RWPE2 (cell line): ENCODE measurements at regions not wholly inside any gene's neighbourhood (a gene's known extent, or its start where the extent isn't known, plus 50 kb on each side); places are given as distances from the start of the nearest gene placed in this dataset.

Experiments used
- ATAC-seq: fragments of 200-7000 bp; cut with Tn5 transposase; 3 replicates; pipeline ENCODE4 v1.9.1; 2021; ENCODE audit warnings: low read depth
- DNase-seq: peaks from one replicate; pipeline ENCODE4 v3.0.0-alpha.2; 2020; ENCODE audit warnings: low spot score
- H3K27ac ChIP-seq: fragments of 450-650 bp; 2 replicates; pipeline ENCODE4 v1.5.1; 2017; ENCODE audit warnings: mild to moderate bottlenecking; ENCODE audit not compliant: poor library complexity, severe bottlenecking
- H3K27me3 ChIP-seq: fragments of 250-450 bp; sonication (Bioruptor Pico); 2 replicates; pipeline ENCODE4 v1.5.1; 2021; ENCODE audit warnings: mild to moderate bottlenecking, moderate library complexity; ENCODE audit not compliant: insufficient read depth, poor library complexity, severe bottlenecking
- H3K36me3 ChIP-seq: fragments of 250-450 bp; sonication (Bioruptor Pico); 2 replicates; pipeline ENCODE4 v1.5.1; 2020; ENCODE audit warnings: low read depth, mild to moderate bottlenecking, moderate library complexity
- H3K4me1 ChIP-seq: fragments of 250-450 bp; sonication (Bioruptor Pico); 2 replicates; pipeline ENCODE4 v1.5.1; 2021; ENCODE audit warnings: mild to moderate bottlenecking, moderate library complexity; ENCODE audit not compliant: insufficient read depth, poor library complexity, severe bottlenecking
- H3K4me3 ChIP-seq: fragments of 250-450 bp; sonication (Bioruptor Pico); 2 replicates; pipeline ENCODE4 v1.5.1; 2021; ENCODE audit warnings: mild to moderate bottlenecking, moderate library complexity; ENCODE audit not compliant: severe bottlenecking
- H3K9me3 ChIP-seq: fragments of 250-450 bp; sonication (Bioruptor Pico); 2 replicates; pipeline ENCODE4 v1.5.1; 2021; ENCODE audit warnings: mild to moderate bottlenecking, moderate library complexity; ENCODE audit not compliant: severe bottlenecking
- CTCF ChIP-seq: fragments of 450-650 bp; IDR thresholded peaks from one replicate; pipeline ENCODE4 v1.5.1; 2017; ENCODE audit warnings: mild to moderate bottlenecking, moderate library complexity; ENCODE audit not compliant: poor library complexity, severe bottlenecking

GRCh38 chr11:88043149-88043548, 132.1 kb downstream of the RAB38 start:
- ATAC-seq = no peak
- Histone ChIP-seq H3K27ac (no peak overlapping the region), H3K4me3 (no peak overlapping the region)

GRCh38 chr11:88042647-88043046, 132.6 kb downstream of the RAB38 start:
- H3K36me3 ChIP-seq = no peaks in the 10 kb centered on the region
- no peaks in the 10 kb centered on the region for H3K9me3 ChIP-seq
- no peak for TF ChIP-seq CTCF
- no peak overlapping the region for H3K27ac ChIP-seq
- ATAC-seq = no peak
- no peak overlapping the region for H3K4me3 ChIP-seq
- no peaks in the 10 kb centered on the region for H3K27me3 ChIP-seq
- H3K4me1 ChIP-seq = no peaks in the 10 kb centered on the region
- no peak for DNase-seq

More at GRCh38 chr11:88043149-88043548, 132.1 kb downstream of the RAB38 start:
- DNase-seq = no peak
- no peak for TF ChIP-seq CTCF
- no peaks in the 10 kb centered on the region for H3K36me3 ChIP-seq
- no peaks in the 10 kb centered on the region for H3K27me3 ChIP-seq
- H3K9me3 ChIP-seq = no peaks in the 10 kb centered on the region
- no peaks in the 10 kb centered on the region for H3K4me1 ChIP-seq

GRCh38 chr11:88042238-88042637, 133.0 kb downstream of the RAB38 start:
- DNase-seq (no peak), ATAC-seq (no peak)
- H3K36me3 ChIP-seq = no peaks in the 10 kb centered on the region
- H3K27me3 ChIP-seq = no peaks in the 10 kb centered on the region
- H3K4me1 ChIP-seq = no peaks in the 10 kb centered on the region
- no peak overlapping the region for H3K4me3 ChIP-seq
- no peak for TF ChIP-seq CTCF
- no peaks in the 10 kb centered on the region for H3K9me3 ChIP-seq
- no peak overlapping the region for H3K27ac ChIP-seq

GRCh38 chr11:88041679-88042078, 133.6 kb downstream of the RAB38 start:
- no peaks in the 10 kb centered on the region for H3K27me3 ChIP-seq
- DNase-seq = no peak
- no peak overlapping the region for H3K27ac ChIP-seq
- no peak for TF ChIP-seq CTCF
- peaks cover 5% of the 10 kb centered on the region for H3K4me1 ChIP-seq
- no peaks in the 10 kb centered on the region for H3K9me3 ChIP-seq
- ATAC-seq = no peak
- H3K36me3 ChIP-seq = no peaks in the 10 kb centered on the region
- no peak overlapping the region for H3K4me3 ChIP-seq

- peaks cover 8% of the 10 kb centered on the region for H3K4me1 ChIP-seq
- no peaks in the 10 kb centered on the region for H3K27me3 ChIP-seq
- no peaks in the 10 kb centered on the region for H3K9me3 ChIP-seq
- no peak for ATAC-seq
- DNase-seq = no peak
- H3K27ac ChIP-seq = no peak overlapping the region
- H3K36me3 ChIP-seq = no peaks in the 10 kb centered on the region
- no peak for TF ChIP-seq CTCF
- no peak overlapping the region for H3K4me3 ChIP-seq
Observed at GRCh38 chr11:88040148-88040496, 135.1 kb downstream of the RAB38 start.
